ENCODE measurements at regions not wholly inside any gene's neighbourhood (a gene's known extent, or its start where the extent isn't known, plus 50 kb on each side); places are given as distances from the start of the nearest gene placed in this dataset.

- no peak for DNase-seq
Observed at GRCh38 chr1:30061292-30062220, 661.8 kb downstream of the MATN1 start.

- no peak for DNase-seq
Observed at GRCh38 chr1:30060738-30061137, 662.6 kb downstream of the MATN1 start.

GRCh38 chr1:30058970-30059369 is 664.4 kb downstream of the MATN1 start:
- DNase-seq: no peak

- no peak for DNase-seq
Observed at GRCh38 chr1:30054126-30054525, 669.3 kb downstream of the MATN1 start.

- no peak for DNase-seq
Observed at GRCh38 chr1:30052178-30052577, 671.2 kb downstream of the MATN1 start.

GRCh38 chr1:30051777-30052176 is 671.6 kb downstream of the MATN1 start:
- no peak for DNase-seq

GRCh38 chr1:30049748-30050296 is 673.6 kb downstream of the MATN1 start:
- no peak for DNase-seq

- no peak for DNase-seq
Observed at GRCh38 chr1:30048905-30049304, 674.5 kb downstream of the MATN1 start.

- DNase-seq: no peak
Observed at GRCh38 chr1:30047576-30047975, 675.8 kb downstream of the MATN1 start.

GRCh38 chr1:30046751-30047150 is 676.6 kb downstream of the MATN1 start:
- no peak for DNase-seq

GRCh38 chr1:30045304-30046090 is 677.9 kb downstream of the MATN1 start:
- no peak for DNase-seq

GRCh38 chr1:30044656-30045144 is 678.7 kb downstream of the MATN1 start:
- no peak for DNase-seq

GRCh38 chr1:30043731-30044408 is 679.5 kb downstream of the MATN1 start:
- no peak for DNase-seq

- DNase-seq: no peak
Observed at GRCh38 chr1:30043256-30043655, 680.1 kb downstream of the MATN1 start.

- no peak for DNase-seq
Observed at GRCh38 chr1:30042438-30043147, 680.8 kb downstream of the MATN1 start.

GRCh38 chr1:30041741-30042437 is 681.5 kb downstream of the MATN1 start:
- DNase-seq: no peak

- no peak for DNase-seq
Observed at GRCh38 chr1:30040081-30041019, 683.0 kb downstream of the MATN1 start.

GRCh38 chr1:30039354-30040080 is 683.9 kb downstream of the MATN1 start:
- DNase-seq: no peak

GRCh38 chr1:30038134-30039025 is 685.0 kb downstream of the MATN1 start:
- DNase-seq: no peak

Data from NCI-H446 treated with DMSO at 0.1 percent for 48 hours (cell line).